ENCODE measurements at regions not wholly inside any gene's neighbourhood (a gene's known extent, or its start where the extent isn't known, plus 50 kb on each side); places are given as distances from the start of the nearest gene placed in this dataset.

GRCh38 chr14:51576879-51577278, 74.8 kb upstream of the FRMD6 start:
- H3K79me2 ChIP-seq (ENCODE audit: control insufficient read depth, insufficient read depth, low read length): no peaks in the 10 kb centered on the region
- no peak for TF ChIP-seq POLR2AphosphoS5 (IDR thresholded peaks at IDR 0.05; ENCODE audit: insufficient read depth, low read depth, low read length)
- TF ChIP-seq FOS (IDR thresholded peaks at IDR 0.05; ENCODE audit: borderline replicate concordance, insufficient read depth, low read length): no peak
- no peak for TF ChIP-seq JUN (IDR thresholded peaks at IDR 0.05; ENCODE audit: borderline replicate concordance, insufficient read depth, insufficient read length, low read depth)
- TF ChIP-seq POLR2A (IDR thresholded peaks at IDR 0.05; ENCODE audit: low read depth, low read length): no peak
- no peak for TF ChIP-seq MYC (IDR thresholded peaks at IDR 0.05; ENCODE audit: low read depth, low read length)
- no peak for TF ChIP-seq GATA2 (IDR thresholded peaks at IDR 0.05; ENCODE audit: insufficient read depth, insufficient read length, low read depth, low read length)
- TF ChIP-seq MAX (IDR thresholded peaks at IDR 0.05; ENCODE audit: insufficient read depth, insufficient read length): no peak
- TF ChIP-seq CTCF (IDR thresholded peaks at IDR 0.05; ENCODE audit: extremely low read depth in 1 of 2, insufficient read depth in 1 of 2, low read depth in 1 of 2, low read length in 2 of 2): no peak
- TF ChIP-seq EZH2 (IDR thresholded peaks at IDR 0.05; ENCODE audit: borderline replicate concordance, low read depth, low read length, severe bottlenecking): no peak
- H3K27me3 ChIP-seq (ENCODE audit: control insufficient read depth in 2 of 2, insufficient read depth in 2 of 2, low read length in 2 of 2): no peaks in the 10 kb centered on the region
- no peaks in the 10 kb centered on the region for H3K36me3 ChIP-seq (ENCODE audit: control insufficient read depth in 2 of 2, extremely low read depth in 1 of 2, insufficient read depth in 2 of 2, low read length in 2 of 2)
- no TSS peak for BruUV-seq (replicated peaks)
- no peaks in the 10 kb centered on the region for H3K9me3 ChIP-seq (replicated peaks; ENCODE audit: control insufficient read depth, insufficient read depth, low read length)
- intact Hi-C loops (cut with micrococcal nuclease): no loop called here
- dilution Hi-C loops (cut with MboI; ENCODE audit: extremely low pct_ligation_motif_present, low sequenced_read_pairs): no loop called here
- no peak overlapping the region for H3K4me3 ChIP-seq (replicated peaks in 1 of 3; ENCODE audit: insufficient read depth in 1 of 3, low read depth in 1 of 3, low read length in 3 of 3)
- peaks cover 44% of the 10 kb centered on the region for H3K4me1 ChIP-seq (ENCODE audit: control insufficient read depth, extremely low read depth, insufficient read depth, low read length)
- FAIRE-seq: no peak
- no peak for DNase-seq (ENCODE audit: low read depth, low spot score)
- ChIA-PET CTCF (interaction anchor here (1.8 kb wide), 1 partner anchor 24 kb away, joined by 7 read pairs; no protein-coding TSS in a partner anchor), POLR2A (no interaction called here)
- no peak overlapping the region for H3K9ac ChIP-seq (replicated peaks; ENCODE audit: extremely low read depth, insufficient read depth, low read length)
- no peaks in the 10 kb centered on the region for H4K20me1 ChIP-seq (replicated peaks; ENCODE audit: control insufficient read depth, extremely low read depth, insufficient read depth, low read length)
- H3K27ac ChIP-seq (ENCODE audit: insufficient read depth, low read depth, low read length): no peak overlapping the region
- no peaks in the 10 kb centered on the region for H3K9me1 ChIP-seq (replicated peaks; ENCODE audit: control insufficient read depth, extremely low read depth, insufficient read depth, low read length)
- no peak overlapping the region for H3K4me2 ChIP-seq (ENCODE audit: insufficient read depth, low read length)
- no peak overlapping the region for H2AFZ ChIP-seq (ENCODE audit: low read depth, low read length)

Data from endothelial cell of umbilical vein (primary cell).